ENCODE measurements at regions not wholly inside any gene's neighbourhood (a gene's known extent, or its start where the extent isn't known, plus 50 kb on each side); places are given as distances from the start of the nearest gene placed in this dataset.

DNA sequence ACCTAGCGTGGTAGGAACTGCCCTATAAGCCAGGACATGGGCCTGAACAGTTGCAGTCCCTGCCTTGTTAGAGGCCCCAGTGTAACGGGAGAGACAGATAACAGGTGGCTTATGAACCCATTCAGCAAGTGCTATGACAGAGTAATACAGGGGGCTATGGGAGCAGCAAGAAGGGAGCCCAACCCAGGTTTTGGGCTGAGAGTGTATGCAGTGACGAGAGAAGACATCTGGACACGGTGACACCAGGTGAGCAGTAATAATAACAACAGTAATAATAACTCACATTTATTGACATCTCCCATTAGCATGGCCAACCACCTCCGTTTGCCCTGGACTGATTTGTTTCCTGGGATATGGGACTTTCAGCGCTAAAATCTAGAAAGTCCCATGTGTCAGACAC is 100.8 kb downstream of the IRX5 start:
- TF ChIP-seq, protein P1, sequence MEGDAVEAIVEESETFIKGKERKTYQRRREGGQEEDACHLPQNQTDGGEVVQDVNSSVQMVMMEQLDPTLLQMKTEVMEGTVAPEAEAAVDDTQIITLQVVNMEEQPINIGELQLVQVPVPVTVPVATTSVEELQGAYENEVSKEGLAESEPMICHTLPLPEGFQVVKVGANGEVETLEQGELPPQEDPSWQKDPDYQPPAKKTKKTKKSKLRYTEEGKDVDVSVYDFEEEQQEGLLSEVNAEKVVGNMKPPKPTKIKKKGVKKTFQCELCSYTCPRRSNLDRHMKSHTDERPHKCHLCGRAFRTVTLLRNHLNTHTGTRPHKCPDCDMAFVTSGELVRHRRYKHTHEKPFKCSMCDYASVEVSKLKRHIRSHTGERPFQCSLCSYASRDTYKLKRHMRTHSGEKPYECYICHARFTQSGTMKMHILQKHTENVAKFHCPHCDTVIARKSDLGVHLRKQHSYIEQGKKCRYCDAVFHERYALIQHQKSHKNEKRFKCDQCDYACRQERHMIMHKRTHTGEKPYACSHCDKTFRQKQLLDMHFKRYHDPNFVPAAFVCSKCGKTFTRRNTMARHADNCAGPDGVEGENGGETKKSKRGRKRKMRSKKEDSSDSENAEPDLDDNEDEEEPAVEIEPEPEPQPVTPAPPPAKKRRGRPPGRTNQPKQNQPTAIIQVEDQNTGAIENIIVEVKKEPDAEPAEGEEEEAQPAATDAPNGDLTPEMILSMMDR (IDR thresholded peaks at IDR 0.05), result no peak
- TF ChIP-seq YY1 (IDR thresholded peaks at IDR 0.05; ENCODE audit: low read depth) (no peak), RCOR1 (IDR thresholded peaks at IDR 0.05; ENCODE audit: low read length) (no peak), FOSL2 (IDR thresholded peaks at IDR 0.05; ENCODE audit: borderline replicate concordance, low read depth) (no peak), EZH2phosphoT487 (IDR thresholded peaks at IDR 0.05; ENCODE audit: borderline replicate concordance, low read depth) (no peak), CHD2 (IDR thresholded peaks at IDR 0.05; ENCODE audit: low read length, partially characterized antibody) (no peak), POLR2AphosphoS5 (IDR thresholded peaks at IDR 0.05; ENCODE audit: low read depth, low read length) (no peak), TEAD4 (IDR thresholded peaks at IDR 0.05; ENCODE audit: borderline replicate concordance, insufficient read depth) (no peak), EP300 (IDR thresholded peaks at IDR 0.05; ENCODE audit: borderline replicate concordance in 1 of 2, low read depth in 1 of 2, low read length in 1 of 2) (no peak), ELF1 (IDR thresholded peaks at IDR 0.05) (no peak), IRF3 (IDR thresholded peaks at IDR 0.05; ENCODE audit: low read depth, low read length) (no peak)

Measured in SK-N-SH (cell line).